ENCODE measurements at regions not wholly inside any gene's neighbourhood (a gene's known extent, or its start where the extent isn't known, plus 50 kb on each side); places are given as distances from the start of the nearest gene placed in this dataset.

DNA sequence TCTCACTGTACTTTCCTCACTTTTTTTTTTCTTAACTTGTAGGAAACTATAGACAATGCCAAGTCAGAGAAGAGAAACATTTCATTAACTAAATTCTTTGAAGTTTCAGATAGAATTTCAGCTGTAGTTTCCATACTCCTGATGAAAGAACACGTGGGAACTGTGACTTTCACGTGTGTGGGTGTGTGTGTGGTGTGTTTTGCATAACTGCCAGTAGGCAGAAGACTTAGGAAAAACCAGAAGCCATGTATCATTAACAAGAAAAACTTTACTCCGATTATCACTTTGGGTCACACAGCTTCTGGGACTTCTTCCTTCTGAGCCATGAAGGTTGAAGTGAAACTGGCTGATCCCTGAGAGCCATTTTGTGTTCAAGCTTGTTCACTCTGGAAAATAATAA lies 483.3 kb downstream of the TFAP2B start:
- H3K36me3 ChIP-seq (ENCODE audit: control insufficient read depth in 4 of 4, insufficient read depth in 4 of 4, low read length in 4 of 4): no peaks in the 10 kb centered on the region
- no peaks in the 10 kb centered on the region for H3K9me3 ChIP-seq (ENCODE audit: control insufficient read depth in 4 of 4, insufficient read depth in 3 of 4, low read length in 3 of 4)
- no peak overlapping the region for H3K4me3 ChIP-seq
- TF ChIP-seq, protein P1, sequence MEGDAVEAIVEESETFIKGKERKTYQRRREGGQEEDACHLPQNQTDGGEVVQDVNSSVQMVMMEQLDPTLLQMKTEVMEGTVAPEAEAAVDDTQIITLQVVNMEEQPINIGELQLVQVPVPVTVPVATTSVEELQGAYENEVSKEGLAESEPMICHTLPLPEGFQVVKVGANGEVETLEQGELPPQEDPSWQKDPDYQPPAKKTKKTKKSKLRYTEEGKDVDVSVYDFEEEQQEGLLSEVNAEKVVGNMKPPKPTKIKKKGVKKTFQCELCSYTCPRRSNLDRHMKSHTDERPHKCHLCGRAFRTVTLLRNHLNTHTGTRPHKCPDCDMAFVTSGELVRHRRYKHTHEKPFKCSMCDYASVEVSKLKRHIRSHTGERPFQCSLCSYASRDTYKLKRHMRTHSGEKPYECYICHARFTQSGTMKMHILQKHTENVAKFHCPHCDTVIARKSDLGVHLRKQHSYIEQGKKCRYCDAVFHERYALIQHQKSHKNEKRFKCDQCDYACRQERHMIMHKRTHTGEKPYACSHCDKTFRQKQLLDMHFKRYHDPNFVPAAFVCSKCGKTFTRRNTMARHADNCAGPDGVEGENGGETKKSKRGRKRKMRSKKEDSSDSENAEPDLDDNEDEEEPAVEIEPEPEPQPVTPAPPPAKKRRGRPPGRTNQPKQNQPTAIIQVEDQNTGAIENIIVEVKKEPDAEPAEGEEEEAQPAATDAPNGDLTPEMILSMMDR (IDR thresholded peaks at IDR 0.05; ENCODE audit: control extremely low read depth, extremely low read depth): no peak
- no peak overlapping the region for H3K9ac ChIP-seq (ENCODE audit: insufficient read depth in 1 of 2, low read length in 2 of 2)
- no peak overlapping the region for H3K27ac ChIP-seq (ENCODE audit: low read depth in 1 of 2, low read length in 1 of 2)
- no peaks in the 10 kb centered on the region for H3K4me1 ChIP-seq (ENCODE audit: control insufficient read depth in 5 of 5, insufficient read depth in 5 of 5, low read length in 5 of 5)
- DNase-seq (no peak), ATAC-seq (ENCODE audit: insufficient read depth, low FRiP score) (no peak)
- no peaks in the 10 kb centered on the region for H3K27me3 ChIP-seq (ENCODE audit: control insufficient read depth in 3 of 3, insufficient read depth in 3 of 3, low read length in 2 of 3)
- WGBS, 2 donors: 32 to 39% methylated on average over 3 of the region's 3 CpGs

DNA sequence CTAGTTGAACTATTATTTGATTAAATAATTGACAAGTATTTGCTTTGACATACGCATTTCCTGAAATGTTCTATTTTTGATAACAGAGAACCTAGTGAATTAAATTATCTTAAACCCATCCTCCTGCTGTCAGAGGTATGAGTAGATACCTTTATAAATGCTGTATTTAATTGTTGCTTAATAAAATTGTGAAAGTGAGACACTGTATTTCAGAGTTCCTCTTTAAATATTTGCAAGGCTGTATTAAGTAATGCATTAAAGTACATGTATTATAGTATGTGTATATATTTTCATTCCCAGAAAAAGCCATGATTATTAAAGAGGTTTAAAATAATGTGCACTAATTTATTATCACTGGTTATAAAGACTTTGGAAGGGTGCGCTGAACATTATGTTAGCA lies 483.8 kb downstream of the TFAP2B start:
- H3K4me1 ChIP-seq (ENCODE audit: control insufficient read depth in 5 of 5, insufficient read depth in 5 of 5, low read length in 5 of 5): no peaks in the 10 kb centered on the region
- DNase-seq (no peak), ATAC-seq (ENCODE audit: insufficient read depth, low FRiP score) (no peak)
- no peaks in the 10 kb centered on the region for H3K36me3 ChIP-seq (ENCODE audit: control insufficient read depth in 4 of 4, insufficient read depth in 4 of 4, low read length in 4 of 4)
- no peak overlapping the region for H3K9ac ChIP-seq (ENCODE audit: insufficient read depth in 1 of 2, low read length in 2 of 2)
- no peaks in the 10 kb centered on the region for H3K9me3 ChIP-seq (ENCODE audit: control insufficient read depth in 4 of 4, insufficient read depth in 3 of 4, low read length in 3 of 4)
- 91 to 92% methylated on average over 2 of the region's 2 CpGs for WGBS, 2 donors
- no peaks in the 10 kb centered on the region for H3K27me3 ChIP-seq (ENCODE audit: control insufficient read depth in 3 of 3, insufficient read depth in 3 of 3, low read length in 2 of 3)
- H3K4me3 ChIP-seq: no peak overlapping the region
- H3K27ac ChIP-seq (ENCODE audit: low read depth in 1 of 2, low read length in 1 of 2): no peak overlapping the region
- TF ChIP-seq, protein P1 (IDR thresholded peaks at IDR 0.05; ENCODE audit: control extremely low read depth, extremely low read depth): no peak

DNA sequence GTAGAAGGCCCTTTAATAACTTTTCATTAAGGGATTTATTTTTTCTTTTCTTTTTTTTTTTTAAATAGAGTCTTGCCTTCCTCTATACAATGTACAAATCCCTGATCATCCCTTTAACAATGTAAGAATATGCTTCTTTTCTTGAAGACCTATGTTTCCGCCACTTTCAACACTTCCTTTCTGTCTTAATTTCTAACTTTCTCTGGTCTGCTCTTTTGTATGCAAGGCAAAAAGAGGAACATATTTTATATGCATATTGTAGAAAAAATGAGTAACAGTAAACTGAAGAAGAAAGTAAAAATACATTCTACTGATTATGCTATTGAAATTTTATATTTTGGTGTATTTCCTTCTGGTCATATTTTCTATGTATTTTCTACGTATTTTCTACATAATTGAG lies 484.7 kb downstream of the TFAP2B start:
- Histone ChIP-seq H3K36me3 (ENCODE audit: control insufficient read depth in 4 of 4, insufficient read depth in 4 of 4, low read length in 4 of 4) (no peaks in the 10 kb centered on the region), H3K9me3 (ENCODE audit: control insufficient read depth in 4 of 4, insufficient read depth in 3 of 4, low read length in 3 of 4) (no peaks in the 10 kb centered on the region), H3K27me3 (ENCODE audit: control insufficient read depth in 3 of 3, insufficient read depth in 3 of 3, low read length in 2 of 3) (no peaks in the 10 kb centered on the region), H3K27ac (ENCODE audit: low read depth in 1 of 2, low read length in 1 of 2) (no peak overlapping the region), H3K4me3 (no peak overlapping the region), H3K9ac (ENCODE audit: insufficient read depth in 1 of 2, low read length in 2 of 2) (no peak overlapping the region), H3K4me1 (ENCODE audit: control insufficient read depth in 5 of 5, insufficient read depth in 5 of 5, low read length in 5 of 5) (no peaks in the 10 kb centered on the region)
- DNase-seq: no peak
- WGBS, 2 donors: 35 to 54% methylated on average over 2 of the region's 2 CpGs
- ATAC-seq (ENCODE audit: insufficient read depth, low FRiP score): no peak
- TF ChIP-seq, protein P1 (IDR thresholded peaks at IDR 0.05; ENCODE audit: control extremely low read depth, extremely low read depth): no peak

DNA sequence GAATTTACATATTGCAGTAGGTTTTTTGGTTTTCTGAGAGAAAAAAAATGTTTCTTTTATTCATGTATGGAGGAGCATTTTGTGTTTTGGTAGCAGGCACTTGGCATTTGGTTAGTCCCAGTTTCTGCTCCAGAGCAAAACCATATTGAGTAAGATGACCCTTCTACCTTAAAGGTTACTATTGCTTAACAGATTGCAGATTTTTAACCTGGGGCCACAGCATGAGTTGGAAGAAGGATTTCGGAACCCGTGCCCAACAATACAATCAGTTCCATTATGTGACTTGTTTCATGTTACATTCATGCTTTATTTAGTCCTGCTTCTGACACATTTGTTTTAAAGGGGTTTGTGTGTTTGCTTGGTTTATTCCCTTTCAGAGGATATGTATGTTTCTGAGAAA lies 496.3 kb downstream of the TFAP2B start:
- H3K27me3 ChIP-seq (ENCODE audit: control insufficient read depth in 3 of 3, insufficient read depth in 3 of 3, low read length in 2 of 3): no peaks in the 10 kb centered on the region
- DNase-seq: no peak
- no peaks in the 10 kb centered on the region for H3K36me3 ChIP-seq (ENCODE audit: control insufficient read depth in 4 of 4, insufficient read depth in 4 of 4, low read length in 4 of 4)
- H3K9ac ChIP-seq (ENCODE audit: insufficient read depth in 1 of 2, low read length in 2 of 2): no peak overlapping the region
- no peak overlapping the region for H3K27ac ChIP-seq (ENCODE audit: low read depth in 1 of 2, low read length in 1 of 2)
- TF ChIP-seq, protein P1 (IDR thresholded peaks at IDR 0.05; ENCODE audit: control extremely low read depth, extremely low read depth): no peak
- no peaks in the 10 kb centered on the region for H3K4me1 ChIP-seq (ENCODE audit: control insufficient read depth in 5 of 5, insufficient read depth in 5 of 5, low read length in 5 of 5)
- no peak for ATAC-seq (ENCODE audit: insufficient read depth, low FRiP score)
- WGBS, 2 donors: 92 to 93% methylated on average over 2 of the region's 2 CpGs
- H3K9me3 ChIP-seq (ENCODE audit: control insufficient read depth in 4 of 4, insufficient read depth in 3 of 4, low read length in 3 of 4): no peaks in the 10 kb centered on the region
- no peak overlapping the region for H3K4me3 ChIP-seq
